Middle frontal gyrus (tissue), 1 donor: ENCODE measurements at regions not wholly inside any gene's neighbourhood (a gene's known extent, or its start where the extent isn't known, plus 50 kb on each side); places are given as distances from the start of the nearest gene placed in this dataset.

Experiments
- DNase-seq: peaks from one replicate; pipeline ENCODE4 v3.0.0-alpha.2; 2015; ENCODE audit warnings: low spot score; ENCODE audit errors: extremely low spot score

- DNase-seq, result no peak
Measured at GRCh38 chr20:40769677-40770285, 80.7 kb upstream of the MAFB start.

- no peak for DNase-seq
Measured at GRCh38 chr20:40770564-40771307, 81.7 kb upstream of the MAFB start.

GRCh38 chr20:40771308-40771610 is 82.2 kb upstream of the MAFB start:
- DNase-seq, result no peak

DNA sequence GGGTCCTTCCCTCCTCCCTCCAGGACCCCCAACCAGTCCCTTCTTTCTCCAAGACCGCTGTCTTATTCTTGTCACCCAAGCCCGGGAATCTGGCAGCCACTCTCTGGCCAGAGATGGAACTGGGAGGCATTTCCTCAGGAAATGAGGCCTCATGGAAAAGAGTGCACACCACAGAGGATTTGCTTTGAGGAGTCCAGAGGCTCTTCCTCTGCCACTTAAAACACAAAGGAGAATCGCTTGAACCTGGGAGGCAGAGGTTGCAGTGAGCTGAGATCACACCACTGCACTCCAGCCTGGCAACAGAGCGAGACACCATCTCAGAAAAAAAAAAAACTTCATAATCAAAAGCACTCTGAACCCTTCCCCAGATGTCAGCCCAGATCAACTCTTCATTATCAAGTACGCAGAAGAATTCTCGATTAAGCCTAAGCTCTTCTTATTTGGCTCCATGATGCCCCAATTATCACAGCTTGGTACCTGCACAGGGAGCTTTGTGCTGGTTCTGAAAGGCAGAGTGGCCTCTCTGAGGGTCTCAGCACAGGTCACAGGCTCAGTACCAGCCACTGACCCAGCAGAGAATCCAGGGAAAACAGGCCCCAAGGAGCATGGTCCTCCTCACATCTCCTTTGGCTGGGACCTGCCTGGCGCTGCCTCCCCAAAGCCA is 82.9 kb upstream of the MAFB start:
- no peak for DNase-seq

DNA sequence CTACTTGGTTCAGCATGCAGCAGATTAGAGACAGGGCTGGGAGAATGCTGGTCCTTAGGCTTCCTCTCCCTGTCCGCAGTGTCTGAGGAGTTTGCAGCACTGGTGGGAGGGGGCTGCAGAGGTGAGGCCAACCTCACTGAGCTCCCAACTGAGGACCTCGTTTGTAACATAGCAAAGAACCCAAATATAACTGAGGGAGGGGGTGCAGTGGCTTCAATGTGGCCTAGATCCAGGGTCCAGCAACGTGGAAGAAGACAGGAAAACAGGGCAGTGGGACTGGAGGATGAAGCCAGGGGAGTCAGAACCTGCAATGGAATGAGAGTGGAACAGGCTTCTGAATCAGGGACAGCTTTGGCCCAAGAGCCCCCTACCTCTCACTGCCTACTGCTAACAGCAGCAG is 84.3 kb upstream of the MAFB start:
- DNase-seq, result no peak

GRCh38 chr20:40774252-40774651 is 85.2 kb upstream of the MAFB start:
- no peak for DNase-seq

GRCh38 chr20:40775561-40776146 is 86.6 kb upstream of the MAFB start:
- DNase-seq, result no peak

DNA sequence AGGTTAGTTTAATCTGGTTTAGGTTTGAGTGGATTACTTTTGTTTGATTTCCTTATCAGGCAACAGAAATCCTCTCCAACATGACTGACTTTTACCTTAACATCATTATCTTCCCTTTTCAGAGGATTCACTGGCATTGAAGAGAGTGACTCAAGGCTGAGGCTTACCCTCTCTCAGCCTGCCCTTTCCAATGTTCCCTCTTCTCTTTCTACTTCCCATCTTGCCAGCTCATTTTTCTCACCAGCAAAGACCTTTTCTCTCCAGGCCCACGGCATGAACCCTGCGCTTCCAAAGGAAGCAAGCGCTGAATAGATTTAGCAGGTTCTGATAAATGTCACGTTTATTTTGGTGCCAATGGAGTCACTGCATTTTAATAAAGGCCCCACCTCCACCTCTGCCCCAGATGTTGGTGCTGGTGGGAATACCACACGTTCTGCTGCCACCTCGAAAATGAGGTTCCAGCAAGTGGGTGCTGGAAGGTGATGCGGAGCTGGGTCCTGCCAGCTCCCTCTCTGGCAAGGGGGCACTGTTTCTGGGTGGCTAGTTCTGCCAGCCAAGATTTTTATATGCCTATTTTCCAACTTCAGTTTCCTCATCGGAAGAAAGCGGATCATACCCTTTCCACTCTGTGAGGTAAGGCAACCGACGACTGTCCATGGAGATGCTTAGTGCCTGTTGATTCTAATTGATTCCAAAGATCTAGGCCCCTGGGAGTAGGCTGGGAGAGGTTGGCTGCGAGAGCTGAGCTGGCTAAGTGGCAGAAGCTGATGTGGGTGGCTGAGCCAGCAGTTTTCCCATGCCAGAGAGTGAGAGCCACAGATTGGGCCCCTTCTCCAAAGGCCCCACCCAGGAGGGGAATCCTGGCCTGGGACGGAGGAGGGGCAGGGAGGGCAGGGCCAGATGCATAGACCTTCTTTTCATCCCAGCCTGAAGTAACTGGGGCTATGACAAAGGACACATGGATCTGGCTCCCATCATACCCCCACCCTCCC is 87.7 kb upstream of the MAFB start:
- DNase-seq, result no peak

DNA sequence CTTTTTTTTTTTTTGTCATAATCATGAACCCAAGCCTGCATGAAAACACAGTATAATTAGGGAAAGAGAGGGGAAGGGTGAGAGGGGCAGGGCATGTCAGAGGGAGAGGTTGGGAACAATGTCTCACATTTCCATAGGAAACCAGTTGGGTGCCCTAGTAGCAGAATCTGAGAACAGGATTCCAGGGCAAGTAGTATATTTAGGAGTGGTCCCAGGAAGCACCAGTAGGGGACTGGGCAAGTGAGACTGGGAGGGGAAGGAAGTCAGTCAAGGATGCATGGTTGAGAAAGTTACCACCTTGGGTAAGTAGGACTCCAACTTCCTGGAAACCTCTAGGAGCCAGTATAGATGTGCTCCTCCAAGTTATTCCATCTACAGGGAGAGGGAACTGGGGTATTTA is 88.6 kb upstream of the MAFB start:
- DNase-seq, result no peak

DNA sequence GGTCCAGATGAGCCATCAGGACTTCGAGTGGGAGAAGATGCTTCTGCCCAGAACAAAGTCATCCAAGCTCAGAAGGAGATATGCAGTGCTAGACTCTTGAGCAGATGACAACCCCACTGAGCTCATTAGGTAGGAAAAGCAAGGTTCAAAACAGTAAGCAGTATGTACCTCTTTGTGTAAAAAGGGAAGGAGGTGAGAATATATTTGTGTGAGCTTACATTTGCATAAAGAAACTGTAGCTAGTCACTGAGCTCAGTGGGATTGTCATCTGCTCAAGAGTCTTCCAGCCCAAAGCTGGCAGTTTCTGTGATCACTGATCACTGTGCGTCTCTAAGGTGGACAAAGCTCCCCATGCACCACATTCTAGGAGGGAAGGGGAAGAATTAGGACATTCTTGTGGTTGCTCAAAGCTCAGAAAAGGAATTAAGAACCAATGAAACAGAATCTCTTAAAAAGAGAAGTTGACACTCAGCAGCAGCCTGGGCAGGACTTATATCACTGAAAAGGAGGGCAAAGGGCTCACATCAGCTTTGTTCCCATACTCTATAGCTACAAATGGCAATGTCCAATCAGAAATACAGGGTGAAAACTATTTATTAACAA is 90.0 kb upstream of the MAFB start:
- DNase-seq, result no peak

- DNase-seq, result no peak
Measured at GRCh38 chr20:40781327-40782042, 92.4 kb upstream of the MAFB start.

GRCh38 chr20:40782043-40782368 is 93.0 kb upstream of the MAFB start:
- no peak for DNase-seq

DNA sequence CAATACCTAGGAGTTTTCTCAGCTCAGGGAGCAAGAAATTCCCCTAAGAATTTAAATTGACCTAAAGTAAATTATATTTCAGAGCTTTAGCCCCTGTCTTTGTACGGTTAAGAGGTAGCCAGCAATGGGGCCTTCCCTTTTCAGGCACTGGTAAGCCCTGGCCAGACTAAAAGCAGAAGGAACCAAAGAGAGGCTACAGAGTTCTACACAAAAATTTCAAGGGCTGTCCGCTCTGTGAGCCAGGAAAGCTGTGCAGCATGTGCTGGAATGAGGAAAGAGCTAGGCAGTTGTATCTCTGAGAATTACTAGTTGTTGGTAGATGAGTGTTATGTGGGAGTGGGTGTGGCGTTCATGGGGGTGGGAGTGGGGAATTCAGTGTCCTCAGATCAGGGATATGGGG is 96.3 kb upstream of the MAFB start:
- DNase-seq, result no peak

DNA sequence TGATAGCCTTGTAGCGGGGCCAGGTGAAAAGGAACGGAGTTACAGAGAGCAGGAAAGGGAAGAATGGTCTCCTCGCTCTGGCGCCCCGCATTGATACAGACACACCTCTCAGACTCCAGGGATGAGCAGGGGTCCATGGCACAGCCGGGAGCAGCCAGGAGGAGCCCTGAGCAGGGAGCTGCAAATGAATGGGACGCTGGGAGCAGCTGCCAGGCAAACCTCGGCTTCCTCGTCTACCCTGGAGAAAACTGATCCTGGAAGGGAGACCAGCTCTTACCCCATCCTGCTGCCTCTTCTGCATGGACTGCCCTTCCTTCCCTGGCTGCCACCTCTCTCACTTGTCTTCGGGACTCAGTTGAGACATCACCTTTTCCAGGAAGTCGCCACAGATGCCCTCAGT is 97.3 kb upstream of the MAFB start:
- DNase-seq, result no peak

GRCh38 chr20:40787941-40788340 is 98.9 kb upstream of the MAFB start:
- no peak for DNase-seq

GRCh38 chr20:40797425-40797824 is 108.4 kb upstream of the MAFB start:
- no peak for DNase-seq

- DNase-seq, result no peak
Measured at GRCh38 chr20:40798066-40798465, 109.0 kb upstream of the MAFB start.

DNA sequence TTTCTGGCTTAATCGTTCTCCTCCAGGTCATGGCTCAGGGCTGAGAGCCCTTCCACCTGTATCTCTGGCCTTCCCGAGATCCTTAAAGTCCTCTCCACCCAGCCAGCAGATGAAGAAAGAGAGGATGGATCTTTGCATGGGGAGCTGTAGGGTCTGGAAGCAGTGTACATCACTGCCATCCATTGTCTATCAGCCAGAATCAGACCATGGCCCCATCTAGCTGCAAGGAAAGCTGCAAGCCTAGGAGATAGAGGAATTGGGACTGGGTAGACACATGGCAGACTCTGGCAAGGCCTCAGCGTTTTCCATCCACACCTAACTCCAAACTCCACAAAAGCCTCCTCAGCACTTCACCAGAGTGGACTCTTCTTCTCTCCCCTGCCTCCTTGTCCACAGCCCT is 113.8 kb upstream of the MAFB start:
- no peak for DNase-seq

DNA sequence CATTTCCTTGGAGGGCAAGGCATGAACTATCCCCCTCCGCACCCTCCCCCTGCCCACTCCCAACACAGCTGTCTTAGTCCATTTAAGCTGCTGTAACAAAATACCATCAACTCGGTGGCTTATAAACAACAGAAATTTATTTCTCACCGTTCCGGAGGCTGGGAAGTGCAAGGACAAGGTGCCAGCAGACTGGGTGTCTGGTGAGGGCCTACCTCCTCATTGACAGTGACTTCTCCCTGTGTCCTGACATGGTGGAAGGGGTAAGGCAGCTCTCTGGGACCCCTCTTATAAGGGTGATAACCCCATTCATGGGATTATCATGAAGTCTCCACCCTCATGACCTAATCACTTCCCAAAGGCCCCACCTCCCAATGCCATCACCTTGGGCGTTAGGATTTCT is 114.3 kb upstream of the MAFB start:
- DNase-seq, result no peak

DNA sequence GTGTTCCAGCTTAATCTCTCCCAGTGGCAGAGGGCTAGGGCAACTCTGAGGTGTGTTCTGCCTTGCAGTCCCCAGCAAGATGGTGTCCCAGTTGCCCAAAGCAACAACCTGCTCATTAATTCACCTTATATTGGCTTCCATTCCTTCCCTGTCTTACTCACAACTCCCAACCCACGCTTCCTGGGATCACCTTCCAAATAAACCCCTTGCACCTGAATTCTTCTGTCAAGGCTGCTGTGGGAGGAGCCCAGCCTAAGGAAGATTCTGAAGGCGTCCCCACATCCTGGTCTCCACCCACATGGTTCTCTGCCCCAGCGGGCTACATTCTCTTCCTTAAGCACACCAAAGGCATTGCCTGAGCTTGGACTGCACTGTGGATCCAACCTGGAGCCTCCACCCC is 116.6 kb upstream of the MAFB start:
- DNase-seq, result no peak
